HCT116 (cell line): ENCODE measurements at regions not wholly inside any gene's neighbourhood (a gene's known extent, or its start where the extent isn't known, plus 50 kb on each side); places are given as distances from the start of the nearest gene placed in this dataset.

ENCODE experiments used
- ATAC-seq: fragments of 200-7000 bp; cut with Tn5 transposase; 2 replicates; pipeline ENCODE4 v1.9.1; 2020; ENCODE audit warnings: mild to moderate bottlenecking, moderate library complexity
- BruUV-seq: library from RNA; stranded (reverse); fragments of 400-500 nt; replicated peaks from 2 replicates; lab custom pipeline; 2021; lab: Mats Ljungman, UMichigan
- CTCF ChIA-PET: fragments of 300-600 bp; sonication (Branson Sonifier 250); formaldehyde crosslinking; loops from one replicate; lab custom pipeline; 2021; ENCODE audit warnings: antibody characterized with exemption; lab: Charles Lee
- POLR2A ChIA-PET: fragments of 300-600, 350-600 bp; sonication (Branson Sonifier 250); formaldehyde crosslinking; loops from one replicate; lab custom pipeline; 2021; ENCODE audit warnings: antibody characterized with exemption; lab: Charles Lee
- RAD21 ChIA-PET, 2 experiments: fragments of 300-600 bp; sonication (Branson Sonifier 250); formaldehyde crosslinking; loops; one replicate each; lab custom pipeline; 2023; ENCODE audit warnings: low total read pairs in 2 of 2; ENCODE audit not compliant: uncharacterized antibody in 2 of 2, unreplicated experiment in 2 of 2, low non-redundant PET in 1 of 2; lab: Charles Lee
- DNase-seq: peaks from one replicate; pipeline ENCODE4 v3.0.0-alpha.2; 2010; ENCODE audit warnings: low read depth, low spot score
- H2AFZ ChIP-seq: fragments of 200-600 bp; shearing (Covaris generic), sonication (generic); 2 replicates; pipeline ENCODE4 v1.6.1; 2017; ENCODE audit warnings: low read depth, mixed run types, mixed read lengths, antibody characterized with exemption, low read length; ENCODE audit not compliant: poor library complexity, severe bottlenecking
- H3K27ac ChIP-seq: 2 replicates; pipeline ENCODE4 v1.5.1; 2012; ENCODE audit warnings: low read depth, low read length
- H3K27me3 ChIP-seq: fragments of 200-600 bp; sonication (generic); 2 replicates; pipeline ENCODE4 v1.6.1; 2016; ENCODE audit warnings: mixed run types, low read length, mixed read lengths; ENCODE audit not compliant: insufficient read depth
- H3K36me3 ChIP-seq, 2 experiments: fragments of 200-500 bp in 1 of 2; fragments of 200-600 bp in 1 of 2; sonication (Bioruptor generic) in 1 of 2; sonication (generic) in 1 of 2; 2 replicates each; pipeline versions ENCODE4 v1.5.1 to v1.6.1; 2014 to 2016; ENCODE audit warnings: low read length in 2 of 2, inconsistent platforms in 1 of 2, mixed read lengths in 1 of 2, mixed run types in 1 of 2; ENCODE audit not compliant: insufficient read depth in 2 of 2, control insufficient read depth in 1 of 2
- H3K4me1 ChIP-seq, 2 experiments: fragments of 200-600 bp in 1 of 2; sonication (generic) in 1 of 2; 2 replicates each; pipeline versions ENCODE4 v1.5.1 to v1.6.1; 2012 to 2017; ENCODE audit warnings: low read length in 2 of 2, inconsistent platforms in 1 of 2, mild to moderate bottlenecking in 1 of 2, mixed read lengths in 1 of 2, mixed run types in 1 of 2, moderate library complexity in 1 of 2; ENCODE audit not compliant: insufficient read depth in 2 of 2, control insufficient read depth in 1 of 2
- H3K4me2 ChIP-seq: fragments of 200-600 bp; sonication (generic); 2 replicates; pipeline ENCODE4 v1.6.1; 2017; ENCODE audit warnings: mixed run types, low read length, mixed read lengths
- H3K4me3 ChIP-seq, 2 experiments: fragments of 200-600 bp in 1 of 2; sonication (generic) in 1 of 2; replicated peaks in 1 of 2; 2 replicates each; pipeline ENCODE4 v1.5.1; 2011 to 2016; ENCODE audit warnings: low read length in 2 of 2, control low read depth in 1 of 2, low read depth in 1 of 2, mild to moderate bottlenecking in 1 of 2, mixed read lengths in 1 of 2, mixed run types in 1 of 2
- H3K79me2 ChIP-seq: fragments of 200-600 bp; sonication (generic); 2 replicates; pipeline ENCODE4 v1.6.1; 2017; ENCODE audit warnings: mild to moderate bottlenecking, mixed run types, low read length, moderate library complexity, mixed read lengths; ENCODE audit not compliant: insufficient read depth
- H3K9ac ChIP-seq: fragments of 200-600 bp; sonication (generic); 2 replicates; pipeline ENCODE4 v1.6.1; 2016; ENCODE audit warnings: low read length, mixed read lengths
- H3K9me2 ChIP-seq: fragments of 200-600 bp; sonication (generic), shearing (Covaris generic); 2 replicates; pipeline ENCODE4 v1.6.1; 2017; ENCODE audit warnings: mixed run types, mild to moderate bottlenecking, moderate library complexity; ENCODE audit not compliant: insufficient read depth
- H3K9me3 ChIP-seq, 2 experiments: fragments of 200-500 bp in 1 of 2; fragments of 200-600 bp in 1 of 2; sonication (Bioruptor generic) in 1 of 2; sonication (generic) in 1 of 2; 2 replicates each; pipeline ENCODE4 v1.6.1; 2014 to 2017; ENCODE audit warnings: low read length in 2 of 2, mixed read lengths in 2 of 2, inconsistent platforms in 1 of 2, low read depth in 1 of 2, mild to moderate bottlenecking in 1 of 2, mixed run types in 1 of 2, moderate library complexity in 1 of 2; ENCODE audit not compliant: control insufficient read depth in 1 of 2, insufficient read depth in 1 of 2
- H4K20me1 ChIP-seq: fragments of 200-600 bp; sonication (generic), shearing (Covaris generic); 2 replicates; pipeline ENCODE4 v1.6.1; 2017; ENCODE audit warnings: mixed run types, mild to moderate bottlenecking, moderate library complexity; ENCODE audit not compliant: insufficient read depth
- CBX3 ChIP-seq: IDR thresholded peaks from 2 replicates; pipeline ENCODE4 v1.6.1; 2012; ENCODE audit warnings: low read depth
- CEBPB ChIP-seq: IDR thresholded peaks from 2 replicates; pipeline ENCODE4 v1.6.1; 2012; ENCODE audit warnings: low read depth
- EGR1 ChIP-seq: IDR thresholded peaks from 2 replicates; pipeline ENCODE4 v1.6.1; 2012; ENCODE audit warnings: low read depth
- ELF1 ChIP-seq: IDR thresholded peaks from 2 replicates; pipeline ENCODE4 v1.6.1; 2012; ENCODE audit warnings: low read depth, borderline replicate concordance
- EZH2 ChIP-seq: fragments of 200-600 bp; sonication (generic); IDR thresholded peaks from 2 replicates; pipeline ENCODE4 v1.6.1; 2017; ENCODE audit warnings: antibody characterized with exemption, mixed run types
- EZH2phosphoT487 ChIP-seq: fragments of 200-600 bp; IDR thresholded peaks from 2 replicates; pipeline ENCODE4 v1.6.1; 2018; ENCODE audit warnings: antibody characterized with exemption, borderline replicate concordance
- FOSL1 ChIP-seq: IDR thresholded peaks from 2 replicates; pipeline ENCODE4 v1.6.1; 2012; ENCODE audit warnings: low read depth
- JUND ChIP-seq: IDR thresholded peaks from 2 replicates; pipeline ENCODE4 v1.6.1; 2012
- POLR2A ChIP-seq: IDR thresholded peaks from 2 replicates; pipeline ENCODE4 v1.7.0; 2011; ENCODE audit warnings: borderline replicate concordance; ENCODE audit not compliant: insufficient read depth, insufficient read length; ENCODE audit errors: extremely low read depth
- POLR2AphosphoS5 ChIP-seq: IDR thresholded peaks from 2 replicates; pipeline ENCODE4 v1.6.1; 2011; ENCODE audit warnings: mild to moderate bottlenecking, low read depth, low read length, moderate library complexity
- RAD21 ChIP-seq: IDR thresholded peaks from 2 replicates; pipeline ENCODE4 v1.6.1; 2012; ENCODE audit warnings: low read depth, mild to moderate bottlenecking
- SP1 ChIP-seq: IDR thresholded peaks from 2 replicates; pipeline ENCODE4 v1.6.1; 2012; ENCODE audit warnings: low read depth
- TCF7L2 ChIP-seq: IDR thresholded peaks from 2 replicates; pipeline ENCODE4 v1.7.0; 2011; ENCODE audit warnings: borderline replicate concordance, inconsistent platforms; ENCODE audit not compliant: insufficient read depth, insufficient read length; ENCODE audit errors: extremely low read depth
- YY1 ChIP-seq: IDR thresholded peaks from 2 replicates; pipeline ENCODE4 v1.6.1; 2011; ENCODE audit warnings: low read length, low read depth, moderate library complexity, mild to moderate bottlenecking; ENCODE audit not compliant: insufficient replicate concordance; ENCODE audit errors: extremely low read depth
- ZFX ChIP-seq: fragments of 450-650 bp; IDR thresholded peaks from 2 replicates; pipeline ENCODE4 v1.6.1; 2017
- intact Hi-C: fragments of 100-400 bp; cut with micrococcal nuclease; formaldehyde crosslinking; loops from 2 replicates; pipeline ENCODE4 v1.10.0; 2022
- TF ChIP-seq, protein P1 (sequence below), 3 experiments: fragments of 200-600 bp in 1 of 3; sonication (generic) in 1 of 3; IDR thresholded peaks in 2 of 3; conservative IDR thresholded peaks in 1 of 3; 2 replicates each; pipeline ENCODE4 v1.5.1; 2012 to 2017; ENCODE audit warnings: low read depth in 2 of 3, low read length in 2 of 3, antibody characterized with exemption in 1 of 3, borderline replicate concordance in 1 of 3, control low read depth in 1 of 3, mild to moderate bottlenecking in 1 of 3, mixed read lengths in 1 of 3, mixed run types in 1 of 3, moderate library complexity in 1 of 3; ENCODE audit not compliant: insufficient read depth in 1 of 3
- TF ChIP-seq, protein P2 (sequence below): IDR thresholded peaks from 2 replicates; pipeline ENCODE4 v1.6.1; 2012
- TF ChIP-seq, protein P3 (sequence below): IDR thresholded peaks from 2 replicates; pipeline ENCODE4 v1.6.1; 2011; ENCODE audit warnings: mild to moderate bottlenecking, low read length, moderate library complexity; ENCODE audit not compliant: insufficient replicate concordance; ENCODE audit errors: extremely low read depth
- TF ChIP-seq, protein P4 (sequence below): IDR thresholded peaks from 2 replicates; pipeline ENCODE4 v1.6.1; 2012

DNA sequence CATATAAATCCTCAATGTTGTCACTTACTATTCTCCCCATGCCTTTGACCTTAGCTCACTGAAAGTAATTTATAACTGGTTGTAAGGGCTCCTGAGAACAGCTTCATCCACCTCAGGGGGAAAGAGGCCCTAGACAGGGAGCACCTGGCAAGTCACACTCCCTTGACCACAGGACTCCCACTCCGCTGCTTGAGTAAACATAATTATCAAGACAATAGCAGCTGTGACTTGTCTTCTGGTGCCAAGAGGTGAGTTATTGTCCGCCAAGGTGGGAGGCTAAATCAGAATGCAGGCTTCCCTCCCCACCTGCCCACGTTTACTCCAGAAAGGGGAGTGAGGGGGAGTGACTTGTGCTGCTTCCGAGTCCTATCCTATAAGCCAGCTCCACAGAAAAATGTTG is 230.6 kb upstream of the LRATD1 start:
- TF ChIP-seq SP1 (no peak), EGR1 (no peak), YY1 (no peak), FOSL1 (no peak)
- TF ChIP-seq, all 23 proteins: peak for 0
- intact Hi-C loops: no loop called here
- ATAC-seq (no peak), DNase-seq (no peak)
- Histone ChIP-seq H3K4me2 (no peak overlapping the region), H4K20me1 (no peaks in the 10 kb centered on the region), H3K4me3 (no peak overlapping the region), H3K9me2 (no peaks in the 10 kb centered on the region), H3K9me3 (peaks cover 10 to 22% of the 10 kb centered on the region in 2 experiments; a peak in 2 of 4 replicates), H3K27me3 (no peaks in the 10 kb centered on the region), H3K79me2 (no peaks in the 10 kb centered on the region), H2AFZ (no peak overlapping the region), H3K9ac (no peak overlapping the region), H3K4me1 (no peaks in the 10 kb centered on the region), H3K36me3 (no peaks in the 10 kb centered on the region), H3K27ac (no peak overlapping the region)
- BruUV-seq: no TSS peak
- RAD21 ChIA-PET: no interaction called here
- CTCF ChIA-PET: no interaction called here
- POLR2A ChIA-PET: no interaction called here

DNA sequence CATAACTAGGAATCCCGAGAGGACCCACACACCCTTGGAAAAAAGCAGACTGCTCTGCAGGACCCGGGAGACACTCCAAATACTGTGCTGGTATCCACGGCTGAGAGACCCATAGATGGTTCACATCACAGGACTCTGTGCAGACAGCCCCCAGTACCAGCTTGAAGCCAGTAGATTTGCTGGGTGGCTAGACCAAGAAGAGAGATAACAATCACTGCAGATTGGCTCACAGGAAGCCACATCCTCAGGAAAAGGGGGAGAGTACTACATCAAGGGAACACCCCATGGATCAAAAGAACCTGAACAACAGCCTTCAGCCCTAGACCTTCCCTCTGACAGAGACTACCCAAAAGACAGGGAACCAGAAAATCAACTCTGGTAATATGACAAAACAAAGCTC is 223.8 kb upstream of the LRATD1 start:
- Histone ChIP-seq H3K36me3 (no peaks in the 10 kb centered on the region), H2AFZ (no peak overlapping the region), H3K27ac (no peak overlapping the region), H3K27me3 (no peaks in the 10 kb centered on the region), H3K4me2 (no peak overlapping the region), H3K4me1 (no peaks in the 10 kb centered on the region), H3K79me2 (no peaks in the 10 kb centered on the region), H3K9ac (no peak overlapping the region), H4K20me1 (no peaks in the 10 kb centered on the region), H3K9me2 (no peaks in the 10 kb centered on the region), H3K4me3 (no peak overlapping the region), H3K9me3 (peaks cover 0 to 27% of the 10 kb centered on the region in 2 experiments; a peak in 2 of 4 replicates)
- intact Hi-C loops: no loop called here
- ChIA-PET RAD21 (no interaction called here), POLR2A (no interaction called here), CTCF (no interaction called here)
- no peak for ATAC-seq
- TF ChIP-seq, protein P1, sequence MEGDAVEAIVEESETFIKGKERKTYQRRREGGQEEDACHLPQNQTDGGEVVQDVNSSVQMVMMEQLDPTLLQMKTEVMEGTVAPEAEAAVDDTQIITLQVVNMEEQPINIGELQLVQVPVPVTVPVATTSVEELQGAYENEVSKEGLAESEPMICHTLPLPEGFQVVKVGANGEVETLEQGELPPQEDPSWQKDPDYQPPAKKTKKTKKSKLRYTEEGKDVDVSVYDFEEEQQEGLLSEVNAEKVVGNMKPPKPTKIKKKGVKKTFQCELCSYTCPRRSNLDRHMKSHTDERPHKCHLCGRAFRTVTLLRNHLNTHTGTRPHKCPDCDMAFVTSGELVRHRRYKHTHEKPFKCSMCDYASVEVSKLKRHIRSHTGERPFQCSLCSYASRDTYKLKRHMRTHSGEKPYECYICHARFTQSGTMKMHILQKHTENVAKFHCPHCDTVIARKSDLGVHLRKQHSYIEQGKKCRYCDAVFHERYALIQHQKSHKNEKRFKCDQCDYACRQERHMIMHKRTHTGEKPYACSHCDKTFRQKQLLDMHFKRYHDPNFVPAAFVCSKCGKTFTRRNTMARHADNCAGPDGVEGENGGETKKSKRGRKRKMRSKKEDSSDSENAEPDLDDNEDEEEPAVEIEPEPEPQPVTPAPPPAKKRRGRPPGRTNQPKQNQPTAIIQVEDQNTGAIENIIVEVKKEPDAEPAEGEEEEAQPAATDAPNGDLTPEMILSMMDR (IDR thresholded peaks at IDR 0.05 in 2 of 3, conservative IDR thresholded peaks at IDR 0.05 in 1 of 3; ENCODE audit: borderline replicate concordance in 1 of 3, insufficient read depth in 1 of 3, low read depth in 2 of 3, low read length in 2 of 3): no peak
- TF ChIP-seq, protein P2, sequence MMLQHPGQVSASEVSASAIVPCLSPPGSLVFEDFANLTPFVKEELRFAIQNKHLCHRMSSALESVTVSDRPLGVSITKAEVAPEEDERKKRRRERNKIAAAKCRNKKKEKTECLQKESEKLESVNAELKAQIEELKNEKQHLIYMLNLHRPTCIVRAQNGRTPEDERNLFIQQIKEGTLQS: no peak
- TF ChIP-seq YY1 (no peak), POLR2A (no peak), SP1 (no peak), EZH2 (no peak), POLR2AphosphoS5 (no peak), FOSL1 (no peak), CBX3 (no peak), TCF7L2 (no peak), CEBPB (no peak), EZH2phosphoT487 (no peak), ELF1 (no peak), ZFX (no peak), JUND (no peak), RAD21 (no peak)
- TF ChIP-seq, protein P3, sequence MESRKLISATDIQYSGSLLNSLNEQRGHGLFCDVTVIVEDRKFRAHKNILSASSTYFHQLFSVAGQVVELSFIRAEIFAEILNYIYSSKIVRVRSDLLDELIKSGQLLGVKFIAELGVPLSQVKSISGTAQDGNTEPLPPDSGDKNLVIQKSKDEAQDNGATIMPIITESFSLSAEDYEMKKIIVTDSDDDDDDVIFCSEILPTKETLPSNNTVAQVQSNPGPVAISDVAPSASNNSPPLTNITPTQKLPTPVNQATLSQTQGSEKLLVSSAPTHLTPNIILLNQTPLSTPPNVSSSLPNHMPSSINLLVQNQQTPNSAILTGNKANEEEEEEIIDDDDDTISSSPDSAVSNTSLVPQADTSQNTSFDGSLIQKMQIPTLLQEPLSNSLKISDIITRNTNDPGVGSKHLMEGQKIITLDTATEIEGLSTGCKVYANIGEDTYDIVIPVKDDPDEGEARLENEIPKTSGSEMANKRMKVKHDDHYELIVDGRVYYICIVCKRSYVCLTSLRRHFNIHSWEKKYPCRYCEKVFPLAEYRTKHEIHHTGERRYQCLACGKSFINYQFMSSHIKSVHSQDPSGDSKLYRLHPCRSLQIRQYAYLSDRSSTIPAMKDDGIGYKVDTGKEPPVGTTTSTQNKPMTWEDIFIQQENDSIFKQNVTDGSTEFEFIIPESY: no peak
- TF ChIP-seq, protein P4, sequence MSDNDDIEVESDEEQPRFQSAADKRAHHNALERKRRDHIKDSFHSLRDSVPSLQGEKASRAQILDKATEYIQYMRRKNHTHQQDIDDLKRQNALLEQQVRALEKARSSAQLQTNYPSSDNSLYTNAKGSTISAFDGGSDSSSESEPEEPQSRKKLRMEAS: no peak
- no peak for DNase-seq
- no TSS peak for BruUV-seq
